HG03520 (cell line): ENCODE measurements at regions not wholly inside any gene's neighbourhood (a gene's known extent, or its start where the extent isn't known, plus 50 kb on each side); places are given as distances from the start of the nearest gene placed in this dataset.
"Not testable (repeated sequence)": the region's sequence is repeated elsewhere in the genome, so short reads cannot be mapped to it uniquely, and the experiment has no call there.

ENCODE experiments used
- ATAC-seq: cut with Tn5 transposase; IDR thresholded peaks from one replicate; pipeline ENCODE4 v1.9.1; 2021; ENCODE audit warnings: mild to moderate bottlenecking, moderate library complexity; ENCODE audit not compliant: unreplicated experiment

DNA sequence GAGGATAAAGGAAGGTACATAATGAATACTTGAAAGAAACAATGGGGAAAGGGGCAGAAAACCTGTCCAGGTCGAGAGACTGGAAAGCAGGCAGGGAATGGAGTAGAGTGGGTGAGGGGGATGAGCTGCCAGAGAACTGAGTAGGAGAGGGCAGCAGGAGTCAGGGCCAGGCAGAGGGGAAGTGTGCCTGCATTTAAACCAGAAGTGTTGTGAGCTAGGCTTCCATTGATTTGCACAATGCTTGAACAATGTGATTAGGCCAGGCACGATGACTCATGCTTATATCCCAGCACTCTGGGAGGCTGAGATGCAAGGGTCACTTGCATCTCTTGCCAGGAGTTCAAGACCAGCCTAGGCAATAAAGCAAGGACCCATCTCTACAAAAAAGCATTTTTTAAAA lies 332.6 kb downstream of the ANAPC1 start:
- not testable (repeated sequence) for ATAC-seq

GRCh38 chr2:111552625-111553024 lies 331.4 kb downstream of the ANAPC1 start:
- not testable (repeated sequence) for ATAC-seq

- not testable (repeated sequence) for ATAC-seq
Measured at GRCh38 chr2:111559301-111559700, 324.7 kb downstream of the ANAPC1 start.

- ATAC-seq, result not testable (repeated sequence)
Measured at GRCh38 chr2:111559814-111560213, 324.2 kb downstream of the ANAPC1 start.

DNA sequence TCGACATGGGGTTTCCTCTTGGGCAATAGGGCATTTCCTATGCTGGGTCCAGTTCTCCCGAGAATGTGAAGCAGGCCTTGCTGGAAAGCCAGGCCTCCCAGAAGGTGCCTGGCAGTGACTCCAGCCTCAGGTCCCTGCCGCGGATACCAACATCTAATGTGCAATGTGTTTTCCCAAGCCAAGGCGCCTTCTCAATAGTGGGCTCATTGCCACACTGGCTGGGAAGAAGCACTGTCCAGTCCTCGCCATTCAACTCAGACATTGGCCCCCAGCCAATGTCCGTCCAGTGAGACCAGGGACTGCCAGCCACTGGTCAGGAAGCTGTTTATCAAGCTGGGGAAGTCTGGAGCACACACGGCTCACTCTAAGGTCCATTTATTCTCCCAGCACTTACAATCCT lies 317.9 kb downstream of the ANAPC1 start:
- not testable (repeated sequence) for ATAC-seq

GRCh38 chr2:111567233-111567632 lies 316.8 kb downstream of the ANAPC1 start:
- ATAC-seq, result not testable (repeated sequence)

DNA sequence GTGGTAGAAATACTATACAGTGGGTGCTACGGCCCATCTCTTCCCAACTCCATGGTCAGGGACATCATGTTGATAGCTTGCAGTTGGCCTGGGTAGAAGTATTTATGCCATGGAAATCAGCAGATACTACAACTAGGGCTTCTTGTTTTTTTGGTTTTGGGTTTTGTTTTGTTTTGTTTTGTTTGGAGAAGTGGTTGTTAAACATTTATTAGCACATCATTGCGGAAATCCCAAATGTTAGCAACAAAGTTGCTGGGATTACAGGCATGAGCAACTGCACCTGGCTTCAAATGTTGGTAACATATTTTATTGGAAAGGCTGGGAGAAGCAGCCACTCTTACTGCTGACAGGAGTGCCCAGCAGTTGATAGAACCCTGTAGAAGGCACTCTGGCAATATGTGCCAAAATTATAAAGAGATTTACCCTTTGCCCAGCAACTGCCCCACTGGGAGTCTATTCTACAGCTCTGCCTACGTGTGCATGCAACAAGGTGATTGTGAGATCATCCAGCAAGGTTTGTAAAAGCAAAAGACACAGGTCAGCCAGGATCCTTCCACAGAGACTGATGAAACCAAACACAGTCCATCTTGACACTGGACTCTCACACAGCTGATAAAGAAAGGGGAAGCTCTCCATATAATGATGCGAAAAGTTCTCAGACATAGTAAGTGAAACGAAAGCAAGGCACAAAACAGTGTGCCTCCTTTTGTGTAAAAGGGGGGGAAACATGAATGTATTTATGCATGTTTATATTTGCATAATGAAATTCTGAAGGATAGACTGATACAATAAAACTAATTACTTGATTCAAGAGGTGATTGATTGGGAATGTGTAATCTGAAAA lies 314.4 kb downstream of the ANAPC1 start:
- not testable (repeated sequence) for ATAC-seq

DNA sequence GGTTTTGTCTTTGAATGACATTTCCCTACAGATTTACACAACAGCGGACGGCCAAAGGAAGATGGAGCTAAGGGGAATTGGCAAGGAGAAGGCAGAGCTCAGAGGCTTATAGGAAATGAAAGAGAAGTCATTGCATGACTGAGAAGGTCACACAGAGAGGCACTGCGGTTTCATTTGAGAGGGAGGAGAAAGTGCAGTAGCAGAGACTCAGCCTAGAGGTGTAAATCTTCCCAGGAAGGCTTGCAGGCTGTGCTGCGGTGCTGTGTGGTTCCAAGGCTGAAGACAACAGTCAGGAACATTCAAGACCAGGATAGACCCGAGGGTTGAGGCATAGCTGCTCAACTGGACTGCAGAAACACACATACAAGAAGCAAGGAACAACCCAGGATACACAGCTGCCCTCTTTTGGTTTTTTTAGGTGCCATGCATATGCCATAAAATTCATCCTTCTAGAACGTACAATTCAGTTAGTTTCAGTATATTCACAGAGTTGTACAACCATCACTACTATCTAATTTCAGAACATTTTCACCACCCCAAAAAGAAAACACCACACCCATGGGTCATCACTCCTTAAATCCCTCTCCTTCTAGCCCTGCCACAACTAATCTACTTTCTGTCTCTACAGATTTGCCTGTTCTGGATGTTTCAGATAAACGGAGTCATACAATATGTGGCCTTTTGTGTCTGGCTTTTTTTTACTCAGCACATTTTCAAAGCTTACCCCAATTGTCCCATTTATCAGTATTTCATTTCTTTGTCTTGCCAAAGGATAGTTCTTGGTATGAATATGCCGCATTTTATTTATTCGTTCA lies 313.5 kb downstream of the ANAPC1 start:
- not testable (repeated sequence) for ATAC-seq

DNA sequence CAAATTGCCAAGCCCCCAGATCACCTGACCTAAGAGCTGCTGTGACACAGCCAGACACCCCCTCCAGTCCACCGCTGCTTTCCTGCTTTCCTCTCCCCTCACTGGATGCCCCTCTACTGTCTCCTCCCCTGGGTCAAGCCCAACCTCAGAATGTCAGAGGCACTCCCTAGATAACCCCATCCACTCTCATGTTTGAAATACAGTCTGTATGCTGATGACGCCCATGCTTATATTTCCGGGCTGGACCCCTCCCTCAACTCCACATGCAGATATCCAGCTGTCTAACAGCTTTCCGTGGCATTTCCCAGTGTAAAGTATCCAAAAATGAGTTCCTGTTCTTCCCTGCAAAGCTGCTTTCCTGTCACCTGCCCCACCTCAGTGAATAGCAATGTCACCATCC lies 309.2 kb downstream of the ANAPC1 start:
- ATAC-seq, result not testable (repeated sequence)

DNA sequence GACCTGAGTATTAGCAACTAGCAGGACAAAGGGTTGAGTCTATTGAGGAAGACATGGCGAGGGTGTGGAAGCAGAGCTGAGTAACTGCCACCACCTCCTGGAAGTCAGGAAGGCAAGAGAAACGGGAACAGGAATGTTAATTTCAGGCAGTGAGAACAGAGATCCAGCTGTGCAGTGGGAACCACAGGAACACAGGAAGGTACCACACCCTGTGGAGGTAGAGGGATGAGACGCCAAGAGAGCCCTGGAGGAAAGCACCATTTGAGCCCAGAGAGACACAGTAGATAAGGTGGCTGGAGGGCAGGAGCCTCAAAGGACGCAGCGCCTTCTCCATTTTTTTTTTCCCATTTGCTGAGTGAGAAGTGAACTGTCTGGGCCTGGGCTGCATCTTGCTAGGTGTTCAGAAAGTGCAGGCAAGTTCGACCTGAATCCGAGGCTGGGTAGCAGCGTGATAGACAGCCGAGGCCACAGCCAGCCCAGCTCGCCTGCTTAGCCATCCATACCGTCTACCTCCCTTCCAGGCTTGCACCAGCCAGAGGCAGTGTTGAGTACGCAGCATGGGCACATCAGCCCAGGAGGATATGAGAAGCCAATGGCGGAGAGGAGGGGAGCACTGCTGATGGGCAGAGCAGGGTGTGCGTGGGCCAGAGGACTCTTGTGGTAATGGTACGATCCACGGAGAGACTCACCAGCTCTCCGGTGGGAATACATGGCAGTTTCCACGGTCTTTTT lies 306.7 kb downstream of the ANAPC1 start:
- ATAC-seq, result not testable (repeated sequence)

GRCh38 chr2:111579500-111580134 lies 304.4 kb downstream of the ANAPC1 start:
- ATAC-seq, result not testable (repeated sequence)

DNA sequence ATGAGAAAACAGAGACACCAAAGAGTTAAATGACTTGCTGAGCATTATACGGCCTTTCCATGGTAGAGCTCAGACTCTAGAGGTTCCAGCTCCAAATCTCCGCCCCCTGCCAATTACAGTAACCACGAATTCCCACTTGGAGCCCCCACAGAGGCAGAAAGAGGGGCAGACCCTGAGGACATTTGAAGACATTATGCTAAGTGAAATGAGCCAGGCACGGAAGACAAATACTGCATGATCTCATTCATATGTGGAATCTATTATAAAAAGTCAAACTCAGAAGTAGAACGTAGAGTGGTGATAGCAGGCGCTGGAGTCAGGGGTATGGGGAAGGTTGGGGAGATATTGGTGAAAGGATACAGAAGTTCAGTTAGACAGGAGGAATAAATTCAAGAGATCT lies 303.4 kb downstream of the ANAPC1 start:
- ATAC-seq, result not testable (repeated sequence)

GRCh38 chr2:111582090-111582489 lies 301.9 kb downstream of the ANAPC1 start:
- ATAC-seq, result not testable (repeated sequence)

GRCh38 chr2:111583480-111583879 lies 300.5 kb downstream of the ANAPC1 start:
- ATAC-seq, result not testable (repeated sequence)

GRCh38 chr2:111584540-111584939 lies 299.5 kb downstream of the ANAPC1 start:
- ATAC-seq, result not testable (repeated sequence)

DNA sequence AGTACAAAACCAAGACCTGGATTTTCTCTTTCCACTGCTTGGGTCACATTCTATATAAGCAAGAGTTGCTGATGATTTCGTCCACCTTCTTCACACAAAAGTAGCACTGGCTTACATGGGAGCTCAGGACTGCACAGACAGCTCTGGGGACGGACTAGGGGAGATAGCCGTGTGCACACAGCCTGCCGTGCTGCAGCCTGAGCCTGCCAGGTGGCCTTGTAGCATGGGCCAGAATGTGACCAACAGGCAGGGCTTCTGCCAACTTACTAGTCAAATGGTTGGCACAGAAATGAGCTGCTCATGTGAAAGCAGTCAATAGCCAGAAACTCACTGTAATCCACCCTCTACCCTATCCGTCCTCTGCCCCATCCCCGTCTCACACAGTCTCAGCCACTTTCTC lies 299.0 kb downstream of the ANAPC1 start:
- not testable (repeated sequence) for ATAC-seq

GRCh38 chr2:111586014-111586413 lies 298.0 kb downstream of the ANAPC1 start:
- ATAC-seq, result not testable (repeated sequence)

GRCh38 chr2:111595072-111595471 lies 288.9 kb downstream of the ANAPC1 start:
- not testable (repeated sequence) for ATAC-seq

GRCh38 chr2:111596808-111597705 lies 286.9 kb downstream of the ANAPC1 start:
- not testable (repeated sequence) for ATAC-seq
